HUES6 (cell line): ENCODE measurements at regions not wholly inside any gene's neighbourhood (a gene's known extent, or its start where the extent isn't known, plus 50 kb on each side); places are given as distances from the start of the nearest gene placed in this dataset.
"Not testable (repeated sequence)": the region's sequence is repeated elsewhere in the genome, so short reads cannot be mapped to it uniquely, and the experiment has no call there.

Source experiments
- H3K27ac ChIP-seq: 2 replicates; pipeline ENCODE4 v1.7.0; 2013; ENCODE audit warnings: low read depth, mild to moderate bottlenecking, low read length, inconsistent platforms
- H3K27me3 ChIP-seq: 2 replicates; pipeline ENCODE4 v1.6.1; 2013; ENCODE audit warnings: low read length; ENCODE audit not compliant: control insufficient read depth, insufficient read depth
- H3K36me3 ChIP-seq: 2 replicates; pipeline ENCODE4 v1.6.1; 2013; ENCODE audit warnings: low read length; ENCODE audit not compliant: control insufficient read depth, insufficient read depth
- H3K4me1 ChIP-seq: 2 replicates; pipeline ENCODE4 v1.6.1; 2013; ENCODE audit warnings: low read length; ENCODE audit not compliant: control insufficient read depth, insufficient read depth
- H3K4me3 ChIP-seq: 2 replicates; pipeline ENCODE4 v1.5.1; 2013; ENCODE audit warnings: low read depth, low read length
- H3K9ac ChIP-seq: one replicate; pipeline ENCODE4 v1.6.1; 2013; ENCODE audit warnings: mild to moderate bottlenecking, low read length
- H3K9me3 ChIP-seq: 2 replicates; pipeline ENCODE4 v1.6.1; 2013; ENCODE audit warnings: low read depth, low read length; ENCODE audit not compliant: control insufficient read depth, insufficient read depth

DNA sequence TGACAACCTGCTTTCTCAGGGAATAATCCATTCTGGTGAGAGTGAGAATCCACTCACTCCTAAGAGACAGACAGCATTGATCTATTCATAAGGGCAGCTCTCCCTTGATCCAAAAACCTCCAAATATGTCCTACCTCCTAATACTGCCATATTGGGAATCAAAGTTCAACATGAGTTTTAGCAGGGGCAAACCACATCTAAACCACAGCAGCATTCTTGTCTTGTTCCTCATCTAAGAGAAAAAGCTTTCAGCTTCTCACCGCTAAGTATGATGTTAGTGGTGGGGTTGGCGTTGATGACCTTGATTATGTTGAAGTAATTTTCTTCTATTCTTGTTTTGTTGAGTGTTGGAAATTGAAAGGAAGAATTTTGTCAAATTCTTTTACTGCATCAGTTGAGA lies 69.6 kb downstream of the SERTM2 start:
- Histone ChIP-seq H3K27me3 (no peaks in the 10 kb centered on the region; the same call in 1 of the 2 replicates), H3K4me1 (peaks cover 11% of the 10 kb centered on the region), H3K4me3 (no peak overlapping the region), H3K9ac (no peak overlapping the region), H3K27ac (no peak overlapping the region), H3K9me3 (0 out of 2 replicates have a peak, but pooled peaks cover 3% of the 10 kb centered on the region), H3K36me3 (no peaks in the 10 kb centered on the region; the same call in 1 of the 2 replicates)

DNA sequence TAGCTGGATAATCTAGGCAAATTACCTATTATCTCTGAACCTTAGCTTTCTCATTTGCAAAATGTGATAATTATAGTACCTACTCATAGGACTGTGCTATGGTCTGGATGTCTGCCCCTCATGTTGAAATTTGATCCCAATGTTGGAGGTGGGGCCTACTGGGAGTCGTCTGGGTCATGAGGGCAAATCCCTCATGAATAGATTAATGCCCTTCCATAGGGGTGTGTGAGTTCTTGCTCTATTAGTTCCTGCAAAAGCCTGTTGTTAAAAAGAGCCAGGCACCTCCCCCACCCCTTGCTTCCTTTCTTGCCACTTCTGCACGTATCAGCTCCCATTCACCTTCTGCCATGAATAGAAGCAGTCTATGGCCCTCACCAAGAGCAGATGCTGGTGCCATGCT lies 73.9 kb downstream of the SERTM2 start:
- no peak overlapping the region for H3K27ac ChIP-seq
- H3K9me3 ChIP-seq = peaks cover 7% of the 10 kb centered on the region; the same call in 1 of the 2 replicates
- no peaks in the 10 kb centered on the region; the same call in 1 of the 2 replicates for H3K27me3 ChIP-seq
- H3K36me3 ChIP-seq = peaks cover 17% of the 10 kb centered on the region
- peaks cover 11% of the 10 kb centered on the region for H3K4me1 ChIP-seq
- H3K4me3 ChIP-seq = no peak overlapping the region
- no peak overlapping the region for H3K9ac ChIP-seq

DNA sequence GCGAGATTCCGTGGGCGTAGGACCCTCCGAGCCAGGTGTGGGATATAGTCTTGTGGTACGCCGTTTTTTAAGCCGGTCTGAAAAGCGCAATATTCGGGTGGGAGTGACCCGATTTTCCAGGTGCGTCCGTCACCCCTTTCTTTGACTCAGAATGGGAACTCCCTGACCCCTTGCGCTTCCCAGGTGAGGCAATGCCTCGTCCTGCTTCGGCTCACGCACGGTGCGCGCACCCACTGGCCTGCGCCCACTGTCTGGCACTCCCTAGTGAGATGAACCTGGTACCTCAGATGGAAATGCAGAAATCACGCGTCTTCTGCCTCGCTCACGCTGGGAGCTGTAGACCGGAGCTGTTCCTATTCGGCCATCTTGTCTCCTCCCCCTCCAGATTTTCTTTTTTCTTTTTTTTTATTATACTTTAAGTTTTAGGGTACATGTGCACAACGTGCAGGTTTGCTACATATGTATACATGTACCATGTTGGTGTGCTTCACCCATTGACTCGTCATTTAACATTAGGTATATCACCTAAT lies 83.0 kb downstream of the SERTM2 start:
- peak overlapping the region; percentile 57 for H3K4me3 ChIP-seq
- not testable (repeated sequence) for H3K27ac ChIP-seq

DNA sequence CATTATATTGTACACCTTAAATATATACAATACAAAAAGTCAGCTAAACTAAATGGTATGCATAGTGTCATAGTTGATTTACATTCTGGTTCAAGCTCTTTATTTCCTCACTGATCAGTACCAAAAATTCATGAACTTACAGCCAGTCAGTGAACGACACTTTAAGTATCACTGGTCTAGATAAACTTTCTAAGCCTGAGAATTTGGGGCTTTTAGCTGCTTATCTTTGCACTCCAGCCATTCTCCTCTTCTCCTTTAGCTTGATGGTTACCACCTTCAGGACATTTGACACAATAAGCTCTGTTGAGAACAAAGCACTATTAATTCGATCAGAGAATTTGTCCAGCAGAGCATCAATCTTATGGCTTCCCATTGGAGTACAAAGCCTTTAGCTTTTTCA lies 83.0 kb upstream of the ALG13 start:
- H3K36me3 ChIP-seq = peaks cover 27% of the 10 kb centered on the region
- no peaks in the 10 kb centered on the region; the same call in 1 of the 2 replicates for H3K27me3 ChIP-seq
- H3K9me3 ChIP-seq = no peaks in the 10 kb centered on the region
- no peak overlapping the region for H3K9ac ChIP-seq
- H3K27ac ChIP-seq = no peak overlapping the region
- H3K4me3 ChIP-seq = no peak overlapping the region
- H3K4me1 ChIP-seq = no peaks in the 10 kb centered on the region; the same call in 1 of the 2 replicates

More for the DNA sequence above, 83.0 kb downstream of the SERTM2 start:
- H3K9me3 ChIP-seq, H3K4me1 ChIP-seq, H3K27me3 ChIP-seq: not testable (repeated sequence)
- Histone ChIP-seq H3K9ac (peak overlapping the region; percentile 86), H3K36me3 (peaks cover 24% of the 10 kb centered on the region)

DNA sequence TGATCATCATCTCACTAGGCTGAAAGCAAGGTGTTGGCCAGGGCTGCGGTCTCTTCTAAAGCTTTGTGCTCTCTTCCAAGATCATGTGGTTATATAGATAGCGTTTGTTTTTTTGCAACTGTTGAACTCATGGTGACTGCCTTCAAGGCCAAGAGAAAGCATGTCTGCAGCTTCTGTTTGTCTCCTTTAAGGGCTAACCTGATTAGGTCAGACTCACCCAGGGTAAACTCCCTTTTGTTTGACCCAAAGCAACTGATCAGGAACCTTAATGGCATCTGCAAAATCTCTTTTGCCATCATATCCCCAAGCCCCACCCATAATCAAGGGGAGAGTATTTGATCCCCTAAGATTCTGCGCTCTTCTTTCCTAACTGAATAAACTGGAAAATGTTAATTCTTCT lies 72.2 kb upstream of the ALG13 start:
- Histone ChIP-seq H3K9me3 (no peaks in the 10 kb centered on the region), H3K27me3 (no peaks in the 10 kb centered on the region; the same call in 1 of the 2 replicates), H3K9ac (no peak overlapping the region), H3K27ac (no peak overlapping the region), H3K4me3 (no peak overlapping the region), H3K36me3 (peaks cover 1% of the 10 kb centered on the region; the same call in 1 of the 2 replicates), H3K4me1 (no peaks in the 10 kb centered on the region)

DNA sequence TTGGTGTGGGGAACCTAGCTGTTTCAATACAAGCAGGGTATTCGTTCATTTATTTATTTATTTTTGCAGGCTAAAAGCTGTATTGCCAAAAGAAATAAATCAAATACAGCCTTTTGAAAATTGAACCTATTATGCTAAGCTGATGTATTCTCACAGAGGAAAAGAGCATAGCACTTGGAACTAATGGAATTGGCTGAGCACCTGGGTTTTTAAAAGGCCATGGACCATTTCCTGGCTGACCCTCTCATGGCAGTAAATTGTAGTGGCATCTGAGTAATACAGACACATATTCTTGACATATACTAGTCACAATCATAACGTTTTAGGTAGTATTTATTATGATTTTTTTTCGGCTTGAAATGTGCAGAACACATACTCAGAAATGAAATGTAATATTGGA lies 71.8 kb upstream of the ALG13 start:
- no peak overlapping the region for H3K9ac ChIP-seq

DNA sequence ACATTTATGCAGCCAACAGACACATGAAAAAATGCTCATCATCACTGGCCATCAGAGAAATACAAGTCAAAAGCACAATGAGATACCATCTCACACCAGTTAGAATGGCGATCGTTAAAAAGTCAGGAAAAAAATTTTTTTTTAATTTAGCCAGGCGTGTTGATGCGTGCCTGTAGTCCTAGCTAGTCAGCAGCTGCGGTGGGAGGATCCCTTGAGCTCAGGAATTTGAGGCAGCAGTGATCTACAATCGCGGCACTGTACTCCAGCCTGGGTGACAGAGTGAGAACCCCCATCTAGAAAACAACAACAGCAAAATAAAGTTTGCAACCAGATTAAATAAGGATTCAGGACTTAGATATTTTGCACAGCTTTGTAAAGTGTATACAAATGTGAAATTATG lies 65.7 kb upstream of the ALG13 start:
- Histone ChIP-seq H3K27me3 (no peaks in the 10 kb centered on the region), H3K9ac (no peak overlapping the region), H3K9me3 (no peaks in the 10 kb centered on the region)

More for the DNA sequence above, 71.8 kb upstream of the ALG13 start:
- Histone ChIP-seq H3K9me3 (no peaks in the 10 kb centered on the region), H3K4me3 (no peak overlapping the region), H3K27ac (no peak overlapping the region), H3K36me3 (peaks cover 4% of the 10 kb centered on the region; the same call in 1 of the 2 replicates), H3K27me3 (no peaks in the 10 kb centered on the region; the same call in 1 of the 2 replicates), H3K4me1 (no peaks in the 10 kb centered on the region)

DNA sequence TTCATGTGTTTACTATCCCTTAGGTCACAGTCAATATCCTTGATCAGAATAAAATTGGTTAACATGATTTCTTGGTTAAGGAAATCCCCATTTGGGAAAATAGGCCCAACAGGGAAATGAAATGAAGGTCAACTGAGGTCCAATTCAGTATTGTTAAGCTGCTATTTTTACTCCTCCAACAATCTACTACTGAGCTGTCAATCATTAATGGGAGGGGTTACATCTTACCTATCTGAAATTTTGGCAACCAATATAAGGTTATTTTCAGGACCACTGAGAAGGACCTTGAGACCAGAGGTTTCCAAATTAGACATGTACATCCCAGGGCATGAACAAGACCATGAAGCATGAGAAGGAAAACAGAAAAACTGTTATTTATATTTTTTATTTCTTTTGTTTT lies 64.2 kb upstream of the ALG13 start:
- H3K9ac ChIP-seq = no peak overlapping the region

More for the DNA sequence above, 65.7 kb upstream of the ALG13 start:
- Histone ChIP-seq H3K4me1 (0 out of 2 replicates have a peak, but pooled peaks cover 3% of the 10 kb centered on the region), H3K27ac (no peak overlapping the region), H3K4me3 (no peak overlapping the region), H3K36me3 (peaks cover 4% of the 10 kb centered on the region; the same call in 1 of the 2 replicates)

DNA sequence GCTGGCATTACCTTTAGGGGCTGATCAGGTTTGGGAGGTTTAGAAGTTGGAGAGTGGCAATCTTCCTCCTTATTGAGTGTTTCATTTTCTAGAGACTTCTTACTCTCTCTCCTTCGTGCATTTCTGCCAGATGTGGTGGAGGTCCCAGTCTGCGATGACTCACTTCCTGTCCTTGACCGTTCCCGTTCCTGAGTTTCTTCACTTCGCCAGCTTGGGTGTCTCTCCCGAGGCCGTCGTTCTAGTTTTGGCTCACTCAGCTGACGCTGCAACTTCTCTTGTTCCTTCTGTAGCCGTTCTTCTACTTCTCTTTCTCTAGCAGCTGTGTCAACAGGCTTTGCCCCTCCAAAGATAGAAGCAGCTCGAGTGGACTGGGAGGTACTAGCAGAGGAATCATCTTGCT lies 60.9 kb upstream of the ALG13 start:
- not testable (repeated sequence) for H3K4me3 ChIP-seq, H3K36me3 ChIP-seq, H3K27me3 ChIP-seq, H3K4me1 ChIP-seq, H3K9ac ChIP-seq, H3K27ac ChIP-seq, H3K9me3 ChIP-seq

More for the DNA sequence above, 64.2 kb upstream of the ALG13 start:
- Histone ChIP-seq H3K4me3 (no peak overlapping the region), H3K27me3 (no peaks in the 10 kb centered on the region), H3K27ac (no peak overlapping the region), H3K36me3 (peaks cover 4% of the 10 kb centered on the region; the same call in 1 of the 2 replicates), H3K9me3 (peaks cover 2% of the 10 kb centered on the region; the same call in 1 of the 2 replicates), H3K4me1 (0 out of 2 replicates have a peak, but pooled peaks cover 3% of the 10 kb centered on the region)

DNA sequence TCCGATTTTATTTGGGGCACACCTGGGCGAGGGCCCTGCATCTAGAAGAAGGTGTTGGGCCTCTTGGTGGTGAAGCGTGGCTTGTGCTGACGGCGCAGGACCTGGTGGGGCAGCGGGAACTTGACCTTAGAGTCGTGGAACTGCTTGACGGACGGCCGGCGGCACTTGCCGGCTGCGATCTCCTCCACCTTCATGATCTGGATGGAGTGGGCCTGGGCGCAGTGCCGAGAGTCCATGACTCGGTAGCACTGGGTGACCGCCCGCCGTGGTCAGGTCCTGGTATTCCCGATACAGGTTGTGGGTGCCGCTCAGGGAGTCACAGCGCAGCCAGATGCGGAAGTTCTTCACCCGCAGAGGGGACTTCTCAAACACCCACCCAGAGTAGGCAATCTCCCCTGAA lies 56.8 kb upstream of the ALG13 start:
- no peaks in the 10 kb centered on the region for H3K4me1 ChIP-seq

DNA sequence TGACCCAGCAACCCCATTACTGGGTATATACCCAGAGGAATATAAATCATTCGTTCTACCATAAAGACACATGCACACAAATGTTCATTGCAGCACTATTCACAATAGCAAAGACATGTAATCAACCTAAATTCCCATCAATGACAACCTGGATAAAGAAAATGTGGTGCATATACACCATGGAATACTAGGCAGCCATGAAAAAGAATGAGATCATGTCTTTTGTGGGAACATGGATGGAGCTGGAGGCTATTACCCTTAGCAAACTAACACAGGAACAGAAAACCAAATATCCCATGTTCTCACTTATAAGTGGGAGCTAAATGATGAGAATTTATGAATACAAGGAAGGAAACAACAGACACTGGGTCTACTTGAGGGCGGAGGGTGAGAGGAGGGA lies 53.7 kb upstream of the ALG13 start:
- not testable (repeated sequence) for H3K9ac ChIP-seq, H3K27me3 ChIP-seq, H3K9me3 ChIP-seq, H3K4me1 ChIP-seq, H3K36me3 ChIP-seq, H3K4me3 ChIP-seq, H3K27ac ChIP-seq

More for the DNA sequence above, 56.8 kb upstream of the ALG13 start:
- Histone ChIP-seq H3K27me3 (no peaks in the 10 kb centered on the region), H3K9ac (no peak overlapping the region), H3K9me3 (peaks cover 2% of the 10 kb centered on the region; the same call in 1 of the 2 replicates), H3K27ac (no peak overlapping the region), H3K36me3 (no peaks in the 10 kb centered on the region), H3K4me3 (no peak overlapping the region)
